Suprapubic skin (tissue), 4 donors: ENCODE measurements at regions not wholly inside any gene's neighbourhood (a gene's known extent, or its start where the extent isn't known, plus 50 kb on each side); places are given as distances from the start of the nearest gene placed in this dataset.

Experiments used
- CTCF ChIP-seq, 2 donors: fragments of 200-600 bp in 1 of 2; fragments of 450-650 bp in 1 of 2; sonication (generic) in 1 of 2; IDR thresholded peaks; one replicate each; pipeline ENCODE4 v1.5.1; 2016 to 2019; ENCODE audit warnings: antibody characterized with exemption in 2 of 2, mild to moderate bottlenecking in 1 of 2, moderate library complexity in 1 of 2
- EP300 ChIP-seq: sonication (generic); formaldehyde crosslinking; IDR thresholded peaks from one replicate; pipeline ENCODE4 v1.6.1; 2017; ENCODE audit warnings: antibody characterized with exemption
- POLR2A ChIP-seq, 2 donors: fragments of 450-650 bp; IDR thresholded peaks; one replicate each; pipeline ENCODE4 v1.6.1; 2017; ENCODE audit warnings: antibody characterized with exemption in 2 of 2, mild to moderate bottlenecking in 2 of 2, moderate library complexity in 2 of 2
- POLR2AphosphoS5 ChIP-seq, 3 donors: sonication (generic); formaldehyde crosslinking; IDR thresholded peaks; one replicate each; pipeline ENCODE4 v1.6.1; 2017; ENCODE audit warnings: antibody characterized with exemption in 3 of 3

DNA sequence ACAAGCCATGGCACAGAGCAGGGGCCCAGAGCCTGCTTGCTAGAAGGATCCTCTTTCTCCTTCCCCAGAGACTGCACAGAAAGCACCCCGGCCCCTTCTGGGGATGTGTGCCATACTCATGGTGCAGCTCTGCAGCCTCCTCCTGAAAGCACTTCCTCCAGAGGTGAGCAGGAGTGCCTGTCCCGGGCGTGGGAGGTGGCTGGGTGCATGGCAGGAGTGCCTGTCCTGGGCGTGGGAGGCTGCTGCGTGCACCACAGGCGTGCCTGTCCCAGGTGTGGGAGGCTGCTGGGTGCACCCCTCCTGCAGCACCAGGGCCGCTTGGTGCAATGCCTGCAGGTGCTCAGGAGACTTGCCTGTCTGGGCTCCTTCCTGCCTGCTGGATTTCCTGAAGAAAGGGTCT, 913.3 kb downstream of the UQCRFS1 start:
- TF ChIP-seq CTCF (IDR thresholded peaks at IDR 0.05) (no peak), POLR2A (IDR thresholded peaks at IDR 0.05) (no peak), EP300 (no peak), POLR2AphosphoS5 (IDR thresholded peaks at IDR 0.05) (no peak)
